ENCODE measurements at regions not wholly inside any gene's neighbourhood (a gene's known extent, or its start where the extent isn't known, plus 50 kb on each side); places are given as distances from the start of the nearest gene placed in this dataset.

DNA sequence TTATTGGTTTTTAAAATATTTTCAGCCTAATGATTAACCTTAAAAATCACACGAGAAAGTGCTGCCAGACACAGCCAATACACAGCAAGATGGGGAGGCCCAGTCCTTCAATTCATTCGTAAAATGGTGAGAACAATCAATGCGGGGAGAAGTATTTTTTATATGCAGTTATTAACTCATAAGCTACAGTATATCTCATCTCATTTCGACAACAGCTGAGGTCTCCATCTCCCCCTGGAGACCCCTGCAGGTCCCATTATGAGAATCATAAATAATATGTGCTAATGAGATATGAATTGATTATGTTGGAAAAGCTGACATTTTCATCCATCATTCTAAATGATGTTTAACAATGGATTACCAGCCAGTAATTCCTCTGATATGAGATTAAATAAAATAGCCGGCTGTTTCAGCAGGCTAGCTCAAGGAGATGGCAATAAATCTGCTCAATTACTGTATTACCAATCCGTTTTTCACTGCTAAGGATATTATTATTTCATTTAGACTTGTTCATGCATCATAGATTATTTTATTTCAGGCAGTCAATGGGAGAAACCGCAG lies 535.8 kb downstream of the GALR1 start:
- H3K27me3 ChIP-seq, result no peaks in the 10 kb centered on the region
- intact Hi-C loops (cut with DNase I; ENCODE audit: low total_unique reads), result no loop called here

DNA sequence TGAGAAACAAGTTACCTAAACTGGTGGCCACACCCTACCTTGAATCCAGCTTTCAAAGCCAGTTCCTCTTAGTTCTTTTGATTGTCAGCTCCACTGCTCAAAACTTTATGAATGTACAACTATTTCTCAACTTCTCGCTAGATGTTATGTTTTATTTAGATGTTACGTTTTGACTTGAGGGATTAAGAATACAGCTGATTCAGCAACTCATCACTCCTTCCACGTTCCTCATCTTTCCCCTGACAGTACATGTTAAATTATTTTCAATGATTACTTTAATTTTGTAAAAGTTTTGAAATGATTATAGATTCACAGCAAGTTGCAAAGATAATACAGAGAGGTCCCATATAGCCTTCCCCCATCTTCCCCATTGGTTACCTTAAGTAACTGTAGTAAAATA lies 553.4 kb downstream of the GALR1 start:
- no peak for TF ChIP-seq POLR2A (IDR thresholded peaks at IDR 0.05)
- no peak for TF ChIP-seq EP300 (IDR thresholded peaks at IDR 0.05; ENCODE audit: low read depth)
- TF ChIP-seq POLR2AphosphoS5 (IDR thresholded peaks at IDR 0.05), result no peak
- TF ChIP-seq, protein P1, sequence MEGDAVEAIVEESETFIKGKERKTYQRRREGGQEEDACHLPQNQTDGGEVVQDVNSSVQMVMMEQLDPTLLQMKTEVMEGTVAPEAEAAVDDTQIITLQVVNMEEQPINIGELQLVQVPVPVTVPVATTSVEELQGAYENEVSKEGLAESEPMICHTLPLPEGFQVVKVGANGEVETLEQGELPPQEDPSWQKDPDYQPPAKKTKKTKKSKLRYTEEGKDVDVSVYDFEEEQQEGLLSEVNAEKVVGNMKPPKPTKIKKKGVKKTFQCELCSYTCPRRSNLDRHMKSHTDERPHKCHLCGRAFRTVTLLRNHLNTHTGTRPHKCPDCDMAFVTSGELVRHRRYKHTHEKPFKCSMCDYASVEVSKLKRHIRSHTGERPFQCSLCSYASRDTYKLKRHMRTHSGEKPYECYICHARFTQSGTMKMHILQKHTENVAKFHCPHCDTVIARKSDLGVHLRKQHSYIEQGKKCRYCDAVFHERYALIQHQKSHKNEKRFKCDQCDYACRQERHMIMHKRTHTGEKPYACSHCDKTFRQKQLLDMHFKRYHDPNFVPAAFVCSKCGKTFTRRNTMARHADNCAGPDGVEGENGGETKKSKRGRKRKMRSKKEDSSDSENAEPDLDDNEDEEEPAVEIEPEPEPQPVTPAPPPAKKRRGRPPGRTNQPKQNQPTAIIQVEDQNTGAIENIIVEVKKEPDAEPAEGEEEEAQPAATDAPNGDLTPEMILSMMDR (IDR thresholded peaks at IDR 0.05), result no peak
- Histone ChIP-seq H3K9me3 (no peaks in the 10 kb centered on the region), H3K27me3 (no peaks in the 10 kb centered on the region), H3K4me3 (no peak overlapping the region), H3K36me3 (no peaks in the 10 kb centered on the region), H3K27ac (no peak overlapping the region), H3K4me1 (no peaks in the 10 kb centered on the region)
- in situ Hi-C loops (cut with MboI; ENCODE audit: low pct_ligation_motif_present in 1 of 4, low pct_unique_long_range_greater_than_20kb in 1 of 4, low sequenced_read_pairs in 3 of 4) (no loop called here), intact Hi-C loops (cut with DNase I; ENCODE audit: low total_unique reads) (no loop called here)
- no peak for DNase-seq
- 67 to 70% methylated on average over 3 of the region's 3 CpGs for WGBS, 2 donors (ENCODE audit: low coverage in 1 of 2)

More for the DNA sequence above, 535.8 kb downstream of the GALR1 start:
- H3K27ac ChIP-seq, result no peak overlapping the region
- TF ChIP-seq, protein P1 (IDR thresholded peaks at IDR 0.05), result no peak
- TF ChIP-seq POLR2A (IDR thresholded peaks at IDR 0.05), result no peak
- no peak for TF ChIP-seq POLR2AphosphoS5 (IDR thresholded peaks at IDR 0.05)
- TF ChIP-seq EP300 (IDR thresholded peaks at IDR 0.05; ENCODE audit: low read depth), result no peak
- no peaks in the 10 kb centered on the region for H3K36me3 ChIP-seq
- H3K4me3 ChIP-seq, result no peak overlapping the region
- H3K4me1 ChIP-seq, result no peaks in the 10 kb centered on the region
- WGBS, 2 donors (ENCODE audit: low coverage in 1 of 2), result 68 to 70% methylated on average over 6 to 7 of the region's 7 CpGs
- no peak for DNase-seq
- H3K9me3 ChIP-seq, result no peaks in the 10 kb centered on the region
- in situ Hi-C loops (cut with MboI; ENCODE audit: low pct_ligation_motif_present in 1 of 4, low pct_unique_long_range_greater_than_20kb in 1 of 4, low sequenced_read_pairs in 3 of 4), result no loop called here

DNA sequence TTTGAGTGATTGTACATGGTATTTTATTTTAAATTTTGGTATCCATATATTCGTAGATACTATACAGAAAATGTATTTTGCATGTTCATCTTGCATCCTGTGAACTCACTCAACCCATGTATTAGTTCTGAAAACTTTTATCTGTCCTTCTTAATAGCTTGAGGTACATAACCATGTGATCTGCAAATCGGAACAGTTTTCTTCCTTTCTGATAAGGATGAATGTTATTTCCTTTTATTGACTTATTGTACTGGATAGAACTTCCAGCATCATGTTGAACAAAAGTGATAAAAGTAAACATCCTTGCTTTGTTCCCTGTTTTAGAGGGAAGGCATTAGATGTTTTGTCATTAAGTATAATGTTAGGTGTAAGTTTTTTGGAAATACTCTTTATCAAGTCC lies 554.7 kb downstream of the GALR1 start:
- no peaks in the 10 kb centered on the region for H3K36me3 ChIP-seq
- no peak for DNase-seq
- no peak overlapping the region for H3K27ac ChIP-seq
- WGBS, 2 donors (ENCODE audit: low coverage in 1 of 2), result 33 to 60% methylated on average over 2 of the region's 2 CpGs
- intact Hi-C loops (cut with DNase I; ENCODE audit: low total_unique reads) (no loop called here), in situ Hi-C loops (cut with MboI; ENCODE audit: low pct_ligation_motif_present in 1 of 4, low pct_unique_long_range_greater_than_20kb in 1 of 4, low sequenced_read_pairs in 3 of 4) (no loop called here)
- H3K4me1 ChIP-seq, result no peaks in the 10 kb centered on the region
- H3K27me3 ChIP-seq, result no peaks in the 10 kb centered on the region
- H3K4me3 ChIP-seq, result no peak overlapping the region
- TF ChIP-seq EP300 (IDR thresholded peaks at IDR 0.05; ENCODE audit: low read depth) (no peak), POLR2A (IDR thresholded peaks at IDR 0.05) (no peak), POLR2AphosphoS5 (IDR thresholded peaks at IDR 0.05) (no peak)
- TF ChIP-seq, protein P1 (IDR thresholded peaks at IDR 0.05), result no peak
- H3K9me3 ChIP-seq, result no peaks in the 10 kb centered on the region

DNA sequence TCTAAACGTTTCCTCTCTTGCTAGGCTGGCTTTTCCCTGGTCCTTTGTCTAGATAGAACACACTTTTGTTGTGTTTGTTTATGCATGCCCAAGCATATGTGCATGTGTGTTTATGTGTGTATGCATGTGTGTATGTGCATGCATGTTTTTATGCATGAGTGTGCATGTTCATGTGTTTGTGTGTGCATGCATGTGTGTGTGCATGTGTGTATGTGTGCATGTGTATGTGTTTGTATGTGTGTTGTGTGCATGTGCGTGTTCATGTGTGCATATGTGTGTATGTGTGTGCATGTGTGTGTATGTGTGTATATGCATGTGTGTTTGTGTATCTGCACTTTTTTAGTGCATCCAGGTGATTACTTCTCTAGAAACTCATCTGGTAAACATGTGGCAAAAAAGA lies 558.0 kb downstream of the GALR1 start:
- WGBS, 2 donors (ENCODE audit: low coverage in 1 of 2), result 57 to 70% methylated on average over 2 of the region's 2 CpGs
- no peak for DNase-seq
- in situ Hi-C loops (cut with MboI; ENCODE audit: low pct_ligation_motif_present in 1 of 4, low pct_unique_long_range_greater_than_20kb in 1 of 4, low sequenced_read_pairs in 3 of 4) (no loop called here), intact Hi-C loops (cut with DNase I; ENCODE audit: low total_unique reads) (no loop called here)
- TF ChIP-seq POLR2A (IDR thresholded peaks at IDR 0.05) (no peak), POLR2AphosphoS5 (IDR thresholded peaks at IDR 0.05) (no peak), EP300 (IDR thresholded peaks at IDR 0.05; ENCODE audit: low read depth) (no peak)
- TF ChIP-seq, protein P1 (IDR thresholded peaks at IDR 0.05), result no peak
- Histone ChIP-seq H3K27me3 (no peaks in the 10 kb centered on the region), H3K4me3 (no peak overlapping the region), H3K4me1 (no peaks in the 10 kb centered on the region), H3K9me3 (no peaks in the 10 kb centered on the region), H3K36me3 (no peaks in the 10 kb centered on the region), H3K27ac (no peak overlapping the region)
